Endodermal cell (in vitro differentiated cells): ENCODE measurements at regions not wholly inside any gene's neighbourhood (a gene's known extent, or its start where the extent isn't known, plus 50 kb on each side); places are given as distances from the start of the nearest gene placed in this dataset.

ENCODE experiments used
- DNase-seq: peaks from one replicate; pipeline ENCODE4 v3.0.0-alpha.2; 2017
- H3K27ac ChIP-seq: 2 replicates; pipeline ENCODE4 v1.5.1; 2013; ENCODE audit warnings: mild to moderate bottlenecking, low read depth, low read length, moderate library complexity
- H3K27me3 ChIP-seq: 2 replicates; pipeline ENCODE4 v1.6.1; 2013; ENCODE audit warnings: mild to moderate bottlenecking, low read length, moderate library complexity; ENCODE audit not compliant: insufficient read depth, control insufficient read depth, poor library complexity, severe bottlenecking
- H3K36me3 ChIP-seq: 2 replicates; pipeline ENCODE4 v1.7.0; 2013; ENCODE audit warnings: mild to moderate bottlenecking, low read length, moderate library complexity; ENCODE audit not compliant: control insufficient read depth, insufficient read depth
- H3K4me1 ChIP-seq: one replicate; pipeline ENCODE4 v1.7.0; 2013; ENCODE audit warnings: low read length; ENCODE audit not compliant: control insufficient read depth, insufficient read depth
- H3K4me3 ChIP-seq: 2 replicates; pipeline ENCODE4 v1.5.1; 2013; ENCODE audit warnings: mild to moderate bottlenecking, low read length, moderate library complexity
- H3K9ac ChIP-seq: 2 replicates; pipeline ENCODE4 v1.6.1; 2013; ENCODE audit warnings: mild to moderate bottlenecking, low read length, moderate library complexity; ENCODE audit not compliant: poor library complexity, severe bottlenecking; ENCODE audit errors: extremely low read depth
- H3K9me3 ChIP-seq: 2 replicates; pipeline ENCODE4 v1.6.1; 2013; ENCODE audit warnings: mild to moderate bottlenecking, low read length, moderate library complexity; ENCODE audit not compliant: control insufficient read depth
- H3K27ac Mint-ChIP-seq: 2 replicates; pipeline ENCODE4 v1.8.0; 2020; ENCODE audit warnings: mixed read lengths
- H3K27me3 Mint-ChIP-seq: 2 replicates; pipeline ENCODE4 v1.8.0; 2021; ENCODE audit warnings: mild to moderate bottlenecking, mixed read lengths; ENCODE audit not compliant: insufficient read depth
- H3K36me3 Mint-ChIP-seq: 2 replicates; pipeline ENCODE4 v1.8.0; 2020; ENCODE audit warnings: low read depth, mixed read lengths
- H3K4me1 Mint-ChIP-seq: 2 replicates; pipeline ENCODE4 v1.8.0; 2020; ENCODE audit warnings: mixed read lengths
- H3K4me3 Mint-ChIP-seq: 2 replicates; pipeline ENCODE4 v1.8.0; 2020; ENCODE audit warnings: mild to moderate bottlenecking, moderate library complexity, mixed read lengths
- H3K9me3 Mint-ChIP-seq: 2 replicates; pipeline ENCODE4 v1.8.0; 2020; ENCODE audit warnings: mild to moderate bottlenecking, mixed read lengths
- CTCF ChIP-seq: fragments of 200-600 bp; sonication (generic); conservative IDR thresholded peaks from 2 replicates; pipeline ENCODE4 v1.5.0; 2021; ENCODE audit warnings: antibody characterized with exemption, mild to moderate bottlenecking
- WGBS, 2 experiments: methylation state at CpG; one replicate each; pipeline versions ENCODE4 v1.1.5 to v1.1.7; 2013; ENCODE audit warnings: missing lambda C conversion rate in 2 of 2, mixed read lengths in 1 of 2; ENCODE audit not compliant: insufficient coverage in 1 of 2, insufficient read length in 1 of 2; 5-methylcytosine and 5-hydroxymethylcytosine counted together

GRCh38 chrX:150062292-150063137 lies 124.2 kb upstream of the EOLA2 start:
- H3K27me3 ChIP-seq = no peaks in the 10 kb centered on the region
- DNase-seq = no peak
- Mint-ChIP-seq H3K4me3 (no peak overlapping the region), H3K27me3 (no peaks in the 10 kb centered on the region), H3K4me1 (no peaks in the 10 kb centered on the region), H3K9me3 (peaks cover 33% of the 10 kb centered on the region), H3K36me3 (no peaks in the 10 kb centered on the region), H3K27ac (no peak overlapping the region)
- H3K4me3 ChIP-seq = no peak overlapping the region
- TF ChIP-seq CTCF = no peak
- no peak overlapping the region for H3K9ac ChIP-seq
- H3K36me3 ChIP-seq = no peaks in the 10 kb centered on the region
- no peak overlapping the region for H3K27ac ChIP-seq
- H3K9me3 ChIP-seq = no peaks in the 10 kb centered on the region
- WGBS, 2 experiments = 79 to 100% methylated on average over 1 to 6 of the region's 8 CpGs
- H3K4me1 ChIP-seq = no peaks in the 10 kb centered on the region

- no peaks in the 10 kb centered on the region for H3K9me3 ChIP-seq
- no peak overlapping the region for H3K4me3 Mint-ChIP-seq
- no peaks in the 10 kb centered on the region for H3K36me3 ChIP-seq
- no peak overlapping the region for H3K9ac ChIP-seq
- no peak overlapping the region for H3K27ac Mint-ChIP-seq
- H3K9me3 Mint-ChIP-seq = peaks cover 33% of the 10 kb centered on the region
- H3K4me1 ChIP-seq = no peaks in the 10 kb centered on the region
- H3K4me1 Mint-ChIP-seq = no peaks in the 10 kb centered on the region
- H3K27ac ChIP-seq = no peak overlapping the region
- H3K27me3 Mint-ChIP-seq = no peaks in the 10 kb centered on the region
- H3K36me3 Mint-ChIP-seq = no peaks in the 10 kb centered on the region
- H3K4me3 ChIP-seq = no peak overlapping the region
- no peak for DNase-seq
- no peaks in the 10 kb centered on the region for H3K27me3 ChIP-seq
- TF ChIP-seq CTCF = no peak
These were observed 124.8 kb upstream of the EOLA2 start for GRCh38 chrX:150063138-150063518.

- H3K27ac ChIP-seq = no peak overlapping the region
- no peak overlapping the region for H3K4me3 Mint-ChIP-seq
- no peaks in the 10 kb centered on the region for H3K4me1 Mint-ChIP-seq
- no peaks in the 10 kb centered on the region for H3K27me3 ChIP-seq
- H3K27me3 Mint-ChIP-seq = no peaks in the 10 kb centered on the region
- no peak overlapping the region for H3K27ac Mint-ChIP-seq
- H3K36me3 Mint-ChIP-seq = no peaks in the 10 kb centered on the region
- no peaks in the 10 kb centered on the region for H3K36me3 ChIP-seq
- H3K9me3 Mint-ChIP-seq = peaks cover 35% of the 10 kb centered on the region
- no peak for TF ChIP-seq CTCF
- no peaks in the 10 kb centered on the region for H3K9me3 ChIP-seq
- no peak overlapping the region for H3K4me3 ChIP-seq
- H3K4me1 ChIP-seq = no peaks in the 10 kb centered on the region
- 94 to 95% methylated on average over 3 to 5 of the region's 5 CpGs for WGBS, 2 experiments
- H3K9ac ChIP-seq = no peak overlapping the region
- no peak for DNase-seq
These were observed 125.4 kb upstream of the EOLA2 start for GRCh38 chrX:150063674-150064073.
